HEK293 (cell line): ENCODE measurements at regions not wholly inside any gene's neighbourhood (a gene's known extent, or its start where the extent isn't known, plus 50 kb on each side); places are given as distances from the start of the nearest gene placed in this dataset.
A peak's percentile ranks its signal among the peaks of the same experiment; 100 is the strongest.

Experiments used
- GFI1B ChIP-seq: fragments of 450-650 bp; formaldehyde crosslinking; IDR thresholded peaks from 2 replicates; pipeline ENCODE4 v1.5.1; 2016; ENCODE audit warnings: missing biosample characterization, missing genetic modification characterization
- KLF7 ChIP-seq: fragments of 450-650 bp; formaldehyde crosslinking; IDR thresholded peaks from 2 replicates; pipeline ENCODE4 v1.5.1; 2016; ENCODE audit warnings: missing biosample characterization, missing genetic modification characterization, borderline replicate concordance
- KLF9 ChIP-seq: fragments of 450-650 bp; formaldehyde crosslinking; IDR thresholded peaks from 2 replicates; pipeline ENCODE4 v1.5.1; 2016; ENCODE audit warnings: missing biosample characterization, missing genetic modification characterization, low read depth
- MYNN ChIP-seq: fragments of 450-650 bp; formaldehyde crosslinking; IDR thresholded peaks from 2 replicates; pipeline ENCODE4 v1.5.1; 2016; ENCODE audit warnings: missing biosample characterization, missing genetic modification characterization, borderline replicate concordance
- OVOL3 ChIP-seq: fragments of 450-650 bp; formaldehyde crosslinking; IDR thresholded peaks from 2 replicates; pipeline ENCODE4 v1.5.1; 2016; ENCODE audit warnings: missing biosample characterization, missing genetic modification characterization
- PRDM1 ChIP-seq: fragments of 450-650 bp; formaldehyde crosslinking; IDR thresholded peaks from 2 replicates; pipeline ENCODE4; 2016; ENCODE audit warnings: missing biosample characterization, missing genetic modification characterization
- REPIN1 ChIP-seq: fragments of 450-650 bp; formaldehyde crosslinking; IDR thresholded peaks from 2 replicates; pipeline ENCODE4 v1.5.1; 2017; ENCODE audit warnings: missing biosample characterization, missing genetic modification characterization, low read depth
- SP7 ChIP-seq: fragments of 450-650 bp; formaldehyde crosslinking; IDR thresholded peaks from 2 replicates; pipeline ENCODE4 v1.5.1; 2016; ENCODE audit warnings: missing biosample characterization, missing genetic modification characterization
- ZBTB20 ChIP-seq: fragments of 450-650 bp; formaldehyde crosslinking; IDR thresholded peaks from 2 replicates; pipeline ENCODE4 v1.5.1; 2016; ENCODE audit warnings: missing biosample characterization, missing genetic modification characterization
- ZBTB44 ChIP-seq: fragments of 450-650 bp; IDR thresholded peaks from 2 replicates; pipeline ENCODE4 v1.5.1; 2018; ENCODE audit warnings: missing biosample characterization, mild to moderate bottlenecking, missing genetic modification characterization
- ZNF114 ChIP-seq: fragments of 450-650 bp; formaldehyde crosslinking; IDR thresholded peaks from 2 replicates; pipeline ENCODE4 v1.5.0; 2017; ENCODE audit warnings: missing biosample characterization, missing genetic modification characterization
- ZNF133 ChIP-seq: fragments of 450-650 bp; formaldehyde crosslinking; IDR thresholded peaks from 2 replicates; pipeline ENCODE4 v1.5.1; 2016; ENCODE audit warnings: missing biosample characterization, missing genetic modification characterization
- ZNF214 ChIP-seq: fragments of 450-650 bp; formaldehyde crosslinking; IDR thresholded peaks from 2 replicates; pipeline ENCODE4 v1.5.1; 2017; ENCODE audit warnings: missing biosample characterization, mild to moderate bottlenecking, missing genetic modification characterization, borderline replicate concordance
- ZNF274 ChIP-seq, 2 experiments: fragments of 200-500 bp in 1 of 2; fragments of 450-650 bp in 1 of 2; sonication (Bioruptor generic) in 1 of 2; formaldehyde crosslinking in 1 of 2; IDR thresholded peaks; 2 replicates each; pipeline versions ENCODE4 v1.5.1 to v1.6.1; 2014 to 2016; ENCODE audit warnings: borderline replicate concordance in 1 of 2, inconsistent platforms in 1 of 2, low read length in 1 of 2, missing biosample characterization in 1 of 2, missing genetic modification characterization in 1 of 2
- ZNF335 ChIP-seq: fragments of 450-650 bp; formaldehyde crosslinking; conservative IDR thresholded peaks from 2 replicates; pipeline ENCODE4 v1.5.1; 2016; ENCODE audit warnings: missing biosample characterization, missing genetic modification characterization
- ZNF514 ChIP-seq: fragments of 450-650 bp; formaldehyde crosslinking; IDR thresholded peaks from 2 replicates; pipeline ENCODE4 v1.5.1; 2016; ENCODE audit warnings: missing biosample characterization, missing genetic modification characterization
- ZNF530 ChIP-seq: fragments of 450-650 bp; formaldehyde crosslinking; IDR thresholded peaks from 2 replicates; pipeline ENCODE4 v1.5.1; 2016; ENCODE audit warnings: low read depth, missing biosample characterization, missing genetic modification characterization
- ZNF585B ChIP-seq: fragments of 450-650 bp; formaldehyde crosslinking; IDR thresholded peaks from 2 replicates; pipeline ENCODE4 v1.5.1; 2016; ENCODE audit warnings: missing biosample characterization, missing genetic modification characterization
- ZNF596 ChIP-seq: fragments of 450-650 bp; IDR thresholded peaks from 2 replicates; pipeline ENCODE4 v1.5.0; 2018; ENCODE audit warnings: missing biosample characterization, mild to moderate bottlenecking, missing genetic modification characterization, moderate library complexity
- ZNF600 ChIP-seq: fragments of 450-650 bp; formaldehyde crosslinking; IDR thresholded peaks from 2 replicates; pipeline ENCODE4 v1.5.1; 2016; ENCODE audit warnings: missing biosample characterization, missing genetic modification characterization
- ZNF610 ChIP-seq: fragments of 450-650 bp; formaldehyde crosslinking; IDR thresholded peaks from 2 replicates; pipeline ENCODE4 v1.5.1; 2016; ENCODE audit warnings: missing biosample characterization, missing genetic modification characterization, borderline replicate concordance
- ZNF837 ChIP-seq: fragments of 450-650 bp; formaldehyde crosslinking; IDR thresholded peaks from 2 replicates; pipeline ENCODE4 v1.5.1; 2016; ENCODE audit warnings: missing biosample characterization, missing genetic modification characterization
- TF ChIP-seq, protein P1 (sequence below): fragments of 450-650 bp; formaldehyde crosslinking; IDR thresholded peaks from 2 replicates; pipeline ENCODE4 v1.5.1; 2016; ENCODE audit warnings: missing biosample characterization, missing genetic modification characterization
- TF ChIP-seq, protein P2 (sequence below): fragments of 450-650 bp; formaldehyde crosslinking; IDR thresholded peaks from 2 replicates; pipeline ENCODE4 v1.5.1; 2017; ENCODE audit warnings: missing biosample characterization, missing genetic modification characterization
- TF ChIP-seq, protein P3 (sequence below): fragments of 450-650 bp; formaldehyde crosslinking; IDR thresholded peaks from 2 replicates; pipeline ENCODE4 v1.5.1; 2016; ENCODE audit warnings: missing biosample characterization, missing genetic modification characterization

- TF ChIP-seq, protein P1, sequence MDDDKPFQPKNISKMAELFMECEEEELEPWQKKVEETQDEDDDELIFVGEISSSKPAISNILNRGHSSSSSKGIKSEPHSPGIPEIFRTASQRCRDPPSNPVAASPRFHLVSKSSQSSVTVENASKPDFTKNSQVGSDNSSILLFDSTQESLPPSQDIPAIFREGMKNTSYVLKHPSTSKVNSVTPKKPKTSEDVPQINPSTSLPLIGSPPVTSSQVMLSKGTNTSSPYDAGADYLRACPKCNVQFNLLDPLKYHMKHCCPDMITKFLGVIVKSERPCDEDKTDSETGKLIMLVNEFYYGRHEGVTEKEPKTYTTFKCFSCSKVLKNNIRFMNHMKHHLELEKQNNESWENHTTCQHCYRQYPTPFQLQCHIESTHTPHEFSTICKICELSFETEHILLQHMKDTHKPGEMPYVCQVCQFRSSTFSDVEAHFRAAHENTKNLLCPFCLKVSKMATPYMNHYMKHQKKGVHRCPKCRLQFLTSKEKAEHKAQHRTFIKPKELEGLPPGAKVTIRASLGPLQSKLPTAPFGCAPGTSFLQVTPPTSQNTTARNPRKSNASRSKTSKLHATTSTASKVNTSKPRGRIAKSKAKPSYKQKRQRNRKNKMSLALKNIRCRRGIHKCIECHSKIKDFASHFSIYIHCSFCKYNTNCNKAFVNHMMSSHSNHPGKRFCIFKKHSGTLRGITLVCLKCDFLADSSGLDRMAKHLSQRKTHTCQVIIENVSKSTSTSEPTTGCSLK (tag by site-specific recombination): no peak
- TF ChIP-seq ZNF114 (tag by site-specific recombination): no peak
- no peak; the same call in none of the 2 replicates for TF ChIP-seq ZNF600 (tag by site-specific recombination)
- no peak for TF ChIP-seq ZNF133
- TF ChIP-seq, protein P2, sequence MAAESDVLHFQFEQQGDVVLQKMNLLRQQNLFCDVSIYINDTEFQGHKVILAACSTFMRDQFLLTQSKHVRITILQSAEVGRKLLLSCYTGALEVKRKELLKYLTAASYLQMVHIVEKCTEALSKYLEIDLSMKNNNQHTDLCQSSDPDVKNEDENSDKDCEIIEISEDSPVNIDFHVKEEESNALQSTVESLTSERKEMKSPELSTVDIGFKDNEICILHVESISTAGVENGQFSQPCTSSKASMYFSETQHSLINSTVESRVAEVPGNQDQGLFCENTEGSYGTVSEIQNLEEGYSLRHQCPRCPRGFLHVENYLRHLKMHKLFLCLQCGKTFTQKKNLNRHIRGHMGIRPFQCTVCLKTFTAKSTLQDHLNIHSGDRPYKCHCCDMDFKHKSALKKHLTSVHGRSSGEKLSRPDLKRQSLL (tag by site-specific recombination): no peak
- no peak for TF ChIP-seq MYNN (tag by site-specific recombination)
- TF ChIP-seq PRDM1 (tag by site-specific recombination): peak; percentile 78; the same call in 1 of the 2 replicates
- TF ChIP-seq KLF7: no peak
- TF ChIP-seq GFI1B (tag by site-specific recombination): no peak
- no peak for TF ChIP-seq ZBTB44 (tag by site-specific recombination)
- TF ChIP-seq ZNF514: no peak
- no peak for TF ChIP-seq ZBTB20
- no peak for TF ChIP-seq ZNF530 (tag by site-specific recombination)
- TF ChIP-seq, protein P3, sequence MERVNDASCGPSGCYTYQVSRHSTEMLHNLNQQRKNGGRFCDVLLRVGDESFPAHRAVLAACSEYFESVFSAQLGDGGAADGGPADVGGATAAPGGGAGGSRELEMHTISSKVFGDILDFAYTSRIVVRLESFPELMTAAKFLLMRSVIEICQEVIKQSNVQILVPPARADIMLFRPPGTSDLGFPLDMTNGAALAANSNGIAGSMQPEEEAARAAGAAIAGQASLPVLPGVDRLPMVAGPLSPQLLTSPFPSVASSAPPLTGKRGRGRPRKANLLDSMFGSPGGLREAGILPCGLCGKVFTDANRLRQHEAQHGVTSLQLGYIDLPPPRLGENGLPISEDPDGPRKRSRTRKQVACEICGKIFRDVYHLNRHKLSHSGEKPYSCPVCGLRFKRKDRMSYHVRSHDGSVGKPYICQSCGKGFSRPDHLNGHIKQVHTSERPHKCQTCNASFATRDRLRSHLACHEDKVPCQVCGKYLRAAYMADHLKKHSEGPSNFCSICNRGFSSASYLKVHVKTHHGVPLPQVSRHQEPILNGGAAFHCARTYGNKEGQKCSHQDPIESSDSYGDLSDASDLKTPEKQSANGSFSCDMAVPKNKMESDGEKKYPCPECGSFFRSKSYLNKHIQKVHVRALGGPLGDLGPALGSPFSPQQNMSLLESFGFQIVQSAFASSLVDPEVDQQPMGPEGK (tag by site-specific recombination): no peak
- TF ChIP-seq SP7 (tag by site-specific recombination): peak; percentile 41; the same call in 1 of the 2 replicates
- TF ChIP-seq REPIN1 (tag by site-specific recombination): no peak
- no peak for TF ChIP-seq ZNF214 (tag by site-specific recombination)
- no peak for TF ChIP-seq OVOL3 (tag by site-specific recombination)
- 0 out of 2 replicates have a peak, but pooled peaks have one; percentile 2 for TF ChIP-seq KLF9 (tag by site-specific recombination)
- TF ChIP-seq ZNF837 (tag by site-specific recombination): no peak
- no peak for TF ChIP-seq ZNF585B (tag by site-specific recombination)
- TF ChIP-seq ZNF335: peak; percentile 93; the same call in 1 of the 2 replicates
- no peak for TF ChIP-seq ZNF274 (IDR thresholded peaks at IDR 0.05; ENCODE audit: low read length)
- TF ChIP-seq ZNF274 (tag by site-specific recombination; IDR thresholded peaks at IDR 0.05; ENCODE audit: borderline replicate concordance): no peak
- no peak for TF ChIP-seq ZNF610
- TF ChIP-seq ZNF596: no peak
Observed at GRCh38 chr6:28777147-28777461, 146.7 kb downstream of the TRIM27 start (continued).
